ENCODE measurements at regions not wholly inside any gene's neighbourhood (a gene's known extent, or its start where the extent isn't known, plus 50 kb on each side); places are given as distances from the start of the nearest gene placed in this dataset.

- no peak for TF ChIP-seq CTCF (IDR thresholded peaks at IDR 0.05; ENCODE audit: low read depth, low read length)
- DNase-seq (ENCODE audit: low read depth in 2 of 2) = no peak
- H3K4me3 ChIP-seq (replicated peaks in 1 of 2; ENCODE audit: low read depth in 2 of 2, low read length in 2 of 2) = no peak overlapping the region
Observed at GRCh38 chr3:181952221-181952620, 240.5 kb downstream of the SOX2 start.

- no peak overlapping the region for H3K4me3 ChIP-seq (replicated peaks in 1 of 2; ENCODE audit: low read depth in 2 of 2, low read length in 2 of 2)
- no peak for DNase-seq (ENCODE audit: low read depth in 2 of 2)
- TF ChIP-seq CTCF (IDR thresholded peaks at IDR 0.05; ENCODE audit: low read depth, low read length) = no peak
Observed at GRCh38 chr3:181952929-181953328, 241.2 kb downstream of the SOX2 start.

GRCh38 chr3:181955566-181955965 lies 243.8 kb downstream of the SOX2 start:
- H3K4me3 ChIP-seq (replicated peaks in 1 of 2; ENCODE audit: low read depth in 2 of 2, low read length in 2 of 2) = no peak overlapping the region
- DNase-seq (ENCODE audit: low read depth in 2 of 2) = no peak
- no peak for TF ChIP-seq CTCF (IDR thresholded peaks at IDR 0.05; ENCODE audit: low read depth, low read length)

- no peak for DNase-seq (ENCODE audit: low read depth in 2 of 2)
- TF ChIP-seq CTCF (IDR thresholded peaks at IDR 0.05; ENCODE audit: low read depth, low read length) = no peak
- H3K4me3 ChIP-seq (replicated peaks in 1 of 2; ENCODE audit: low read depth in 2 of 2, low read length in 2 of 2) = no peak overlapping the region
Observed at GRCh38 chr3:181956122-181956521, 244.4 kb downstream of the SOX2 start.

GRCh38 chr3:181966393-181966792 lies 254.7 kb downstream of the SOX2 start:
- no peak for DNase-seq (ENCODE audit: low read depth in 2 of 2)
- no peak for TF ChIP-seq CTCF (IDR thresholded peaks at IDR 0.05; ENCODE audit: low read depth, low read length)
- H3K4me3 ChIP-seq (replicated peaks in 1 of 2; ENCODE audit: low read depth in 2 of 2, low read length in 2 of 2) = no peak overlapping the region

- TF ChIP-seq CTCF (IDR thresholded peaks at IDR 0.05; ENCODE audit: low read depth, low read length) = no peak
- no peak for DNase-seq (ENCODE audit: low read depth in 2 of 2)
- no peak overlapping the region for H3K4me3 ChIP-seq (replicated peaks in 1 of 2; ENCODE audit: low read depth in 2 of 2, low read length in 2 of 2)
Observed at GRCh38 chr3:181969925-181970324, 258.2 kb downstream of the SOX2 start.

- TF ChIP-seq CTCF (IDR thresholded peaks at IDR 0.05; ENCODE audit: low read depth, low read length) = no peak
- H3K4me3 ChIP-seq (replicated peaks in 1 of 2; ENCODE audit: low read depth in 2 of 2, low read length in 2 of 2) = no peak overlapping the region
- no peak for DNase-seq (ENCODE audit: low read depth in 2 of 2)
Observed at GRCh38 chr3:181971424-181971823, 259.7 kb downstream of the SOX2 start.

Measured in cardiac fibroblast (primary cell).